ENCODE measurements at regions not wholly inside any gene's neighbourhood (a gene's known extent, or its start where the extent isn't known, plus 50 kb on each side); places are given as distances from the start of the nearest gene placed in this dataset.
A peak's percentile ranks its signal among the peaks of the same experiment; 100 is the strongest.

DNA sequence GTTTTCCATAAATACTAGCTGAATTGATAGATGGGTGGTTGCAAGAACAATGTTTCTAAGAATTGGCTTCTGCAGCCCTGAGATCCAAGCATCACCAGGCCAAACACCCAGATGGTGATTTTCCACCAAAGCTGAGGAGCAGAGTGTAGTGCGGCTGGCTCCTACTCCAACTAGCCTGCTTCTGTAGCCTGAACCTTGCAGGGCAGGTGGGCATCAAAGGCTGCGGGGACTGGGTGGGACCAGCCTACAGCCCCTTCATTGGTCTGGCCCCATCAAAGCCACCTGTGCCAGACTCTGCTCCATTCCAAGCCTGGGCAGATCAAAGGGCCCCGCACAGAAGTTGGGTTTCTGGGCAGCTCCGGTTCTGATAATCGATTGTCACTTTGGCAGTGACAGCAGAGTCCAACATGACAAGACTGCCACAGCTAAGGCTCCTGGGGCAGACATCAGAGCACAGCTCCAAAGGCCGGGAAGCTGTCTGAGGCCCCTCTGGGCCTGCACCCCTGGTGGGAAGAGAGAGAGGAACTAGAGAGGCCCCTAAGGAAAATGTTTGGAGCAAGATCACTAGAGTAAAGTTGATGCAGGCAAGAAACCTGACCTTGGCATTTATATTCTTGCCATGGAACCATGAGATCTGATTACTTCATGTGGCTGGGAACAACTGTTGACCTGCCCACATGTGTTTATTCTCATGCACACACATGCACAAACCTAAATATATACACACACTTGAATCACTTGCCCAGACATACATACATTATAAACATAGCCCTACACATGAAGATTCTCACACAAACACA, 582.9 kb downstream of the INSC start:
- DNase-seq (ENCODE audit: low read depth), result no peak

DNA sequence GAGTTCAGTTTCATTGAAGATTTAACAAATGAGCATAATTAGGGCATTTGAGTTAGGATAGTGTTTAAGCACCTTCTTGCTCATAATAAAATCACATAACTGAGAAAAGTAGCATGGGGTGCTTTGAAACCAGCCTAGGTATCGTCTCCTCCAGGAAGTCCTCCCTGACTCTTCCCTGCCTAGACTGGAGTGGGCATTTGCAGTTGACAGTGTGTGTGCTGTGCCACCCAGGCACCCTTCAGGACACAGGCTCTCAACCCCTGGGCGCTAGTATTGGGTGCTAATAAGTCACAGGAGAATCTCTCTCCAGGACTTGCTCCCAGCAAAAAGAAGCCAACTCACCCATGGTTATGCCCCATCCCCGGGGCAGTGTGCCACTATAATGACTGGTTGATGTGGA, 584.1 kb downstream of the INSC start:
- no peak for DNase-seq (ENCODE audit: low read depth)

- DNase-seq (ENCODE audit: low read depth), result no peak
Observed at GRCh38 chr11:15699978-15700377, 585.3 kb downstream of the INSC start.

GRCh38 chr11:15700456-15700855, 585.7 kb downstream of the INSC start:
- DNase-seq (ENCODE audit: low read depth), result no peak

- DNase-seq (ENCODE audit: low read depth), result no peak
Observed at GRCh38 chr11:15704064-15704463, 589.3 kb downstream of the INSC start.

DNA sequence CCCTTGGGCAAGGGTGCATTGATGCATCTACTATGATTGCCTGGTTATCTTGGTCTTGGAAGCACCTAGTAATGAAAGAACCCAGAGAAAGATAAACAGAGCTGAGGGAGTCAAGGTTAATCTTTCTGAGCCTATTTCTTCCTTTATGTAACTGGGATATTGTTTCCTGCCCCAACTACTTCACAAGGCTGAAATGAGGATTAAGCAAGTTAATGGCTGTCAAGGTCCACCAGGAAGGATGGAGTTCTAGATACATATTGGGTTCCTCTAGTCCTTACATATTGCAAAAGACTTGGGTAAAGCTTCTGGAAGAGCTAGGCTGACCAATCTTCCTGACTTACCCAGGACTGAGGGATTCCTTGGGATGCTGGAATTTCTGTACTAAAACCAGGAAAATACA, 589.8 kb downstream of the INSC start:
- DNase-seq (ENCODE audit: low read depth), result no peak

- no peak for DNase-seq (ENCODE audit: low read depth)
Observed at GRCh38 chr11:15705891-15706290, 591.2 kb downstream of the INSC start.

DNA sequence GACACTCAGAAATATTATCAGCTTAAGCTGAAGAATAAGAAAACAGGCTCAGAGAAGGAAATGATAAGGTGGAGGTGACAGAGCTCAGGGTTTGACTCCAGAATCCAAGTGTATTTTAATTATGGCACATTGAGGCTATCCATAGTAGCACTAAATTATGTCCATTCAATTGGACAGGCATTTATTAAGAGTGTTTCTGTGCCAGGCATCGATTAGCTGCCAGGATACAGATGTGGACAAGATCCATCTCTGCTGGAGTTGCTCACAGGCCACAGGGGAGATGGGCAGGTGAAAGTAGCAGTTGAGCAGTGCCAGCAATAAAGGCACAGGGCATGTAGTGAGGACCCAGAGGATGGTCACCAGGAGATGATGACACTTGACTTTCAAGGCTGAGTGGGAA, 592.5 kb downstream of the INSC start:
- DNase-seq (ENCODE audit: low read depth), result no peak

DNA sequence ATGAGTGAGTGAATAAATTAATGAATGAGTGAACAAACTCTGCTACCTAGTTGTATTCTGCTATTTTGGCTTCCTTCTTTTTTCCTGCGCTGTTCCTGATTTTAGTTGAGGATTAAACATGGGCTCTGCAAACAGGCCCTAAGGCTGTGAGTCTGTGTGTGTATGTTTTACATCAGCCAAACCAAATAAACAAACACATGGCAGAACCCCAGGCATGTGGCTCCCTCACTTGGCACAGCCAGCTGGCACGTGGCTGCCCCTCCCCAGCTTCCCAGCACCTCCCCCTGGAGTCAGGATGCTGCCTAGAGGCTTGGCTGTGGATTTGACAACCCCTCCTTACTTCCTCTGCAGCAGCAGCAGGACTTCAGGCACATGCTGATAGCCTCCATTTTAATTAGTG, 593.2 kb downstream of the INSC start:
- DNase-seq (ENCODE audit: low read depth), result peak; percentile 44

DNA sequence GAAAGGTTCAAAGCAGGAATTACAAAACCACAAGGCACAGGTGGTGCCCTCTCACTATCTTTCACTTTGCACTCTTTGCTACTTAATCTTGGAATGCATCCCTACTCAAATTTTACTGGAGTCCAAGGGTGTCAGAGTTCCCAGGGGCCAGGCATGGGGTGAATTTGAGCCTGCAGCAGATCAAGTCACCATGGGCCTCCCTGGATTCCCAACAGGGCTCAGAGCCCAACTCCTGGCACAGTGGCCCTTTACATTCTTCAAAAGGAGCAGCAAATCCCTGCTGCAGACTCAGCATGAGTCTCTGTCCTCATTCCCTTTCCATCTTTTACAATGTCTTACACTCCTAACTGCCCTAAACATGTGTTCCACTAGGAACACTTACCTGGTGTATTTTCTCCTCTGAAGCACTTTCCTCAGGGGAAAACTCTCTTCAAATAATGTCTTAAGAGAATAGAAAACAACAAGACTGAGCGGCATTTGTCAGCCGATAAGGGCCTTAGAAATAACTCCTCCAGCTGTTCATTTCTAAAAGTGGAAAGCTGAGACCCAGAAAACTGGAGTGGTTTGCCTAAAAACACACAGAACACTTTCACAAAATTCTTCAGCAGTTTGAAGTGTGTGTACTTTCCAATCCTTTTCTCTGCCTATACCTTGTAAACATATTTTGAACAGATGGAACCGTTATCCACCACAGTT, 596.0 kb downstream of the INSC start:
- DNase-seq (ENCODE audit: low read depth), result no peak

DNA sequence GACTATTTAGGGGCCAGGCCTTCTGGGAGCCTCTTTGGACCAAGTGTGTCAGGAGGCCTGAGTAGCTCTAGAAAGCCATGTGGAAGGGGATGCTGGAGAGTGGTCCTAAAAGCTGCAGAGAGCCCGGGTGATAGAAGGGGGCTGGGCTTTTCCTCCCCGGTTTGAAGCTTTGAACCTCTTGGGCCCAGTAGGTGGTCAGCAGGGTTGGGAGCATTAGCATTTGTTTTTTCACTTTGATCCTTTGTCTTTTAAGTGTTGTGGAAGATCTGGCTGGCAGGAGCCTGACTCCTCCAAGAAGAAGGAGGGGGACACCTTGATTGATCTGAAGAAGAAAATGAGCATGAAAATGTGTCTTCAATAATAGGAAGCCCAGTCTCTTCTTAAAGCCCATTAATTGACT, 596.6 kb downstream of the INSC start:
- no peak for DNase-seq (ENCODE audit: low read depth)

DNA sequence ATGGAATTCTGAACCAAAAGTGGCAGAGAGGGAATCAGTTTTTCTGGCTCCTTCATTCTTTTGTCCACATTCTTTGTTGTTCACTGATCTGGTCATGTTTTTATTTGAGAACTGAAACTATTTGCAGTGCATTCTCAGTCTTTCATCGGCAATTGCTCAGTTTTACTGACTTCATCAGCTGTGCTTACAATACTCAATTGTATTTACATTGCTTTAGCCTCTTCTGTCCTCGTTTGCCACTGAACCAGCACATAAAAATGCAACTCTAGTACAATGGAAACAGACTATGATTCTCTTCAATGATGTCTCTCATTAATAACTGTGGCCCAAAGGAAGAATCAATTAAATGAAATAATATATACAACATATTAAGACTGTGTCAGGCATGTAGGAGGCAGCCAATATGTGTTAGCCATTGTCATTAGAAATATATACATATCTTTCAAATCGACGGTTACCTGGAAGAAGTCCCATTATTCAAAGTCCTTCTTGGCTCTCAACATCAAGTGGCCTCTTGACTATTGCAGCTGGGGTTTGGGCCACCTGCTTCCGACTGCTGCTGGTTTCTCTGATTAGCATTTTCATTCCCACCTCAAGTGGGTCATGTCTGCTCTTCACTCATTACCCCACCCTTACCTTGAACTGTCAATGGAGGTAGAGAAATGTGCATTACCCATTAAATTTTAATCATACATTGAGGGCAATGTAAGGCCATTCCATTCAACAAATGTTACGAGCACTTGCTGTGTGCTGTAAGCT, 600.1 kb downstream of the INSC start:
- DNase-seq (ENCODE audit: low read depth), result no peak

DNA sequence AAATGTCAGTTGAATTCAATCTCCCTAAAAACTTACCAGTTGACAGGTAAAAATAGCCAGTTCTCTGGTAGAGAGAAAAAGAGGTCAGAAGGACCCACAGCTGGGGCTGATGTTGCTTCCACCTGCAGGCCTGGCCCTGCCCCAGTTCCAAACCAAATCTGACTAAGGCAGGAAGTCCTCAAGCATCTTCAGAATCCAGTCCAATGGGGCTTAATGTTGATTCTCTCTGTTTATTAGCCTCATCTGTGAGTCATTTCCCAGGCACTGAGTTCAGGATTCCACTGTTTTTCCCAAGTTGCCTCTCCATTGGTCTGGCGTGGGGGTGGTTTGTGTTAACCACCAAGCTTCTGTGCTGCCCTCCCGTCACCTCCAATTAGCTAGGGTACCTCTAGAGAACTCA, 601.8 kb downstream of the INSC start:
- DNase-seq (ENCODE audit: low read depth), result peak; percentile 26

GRCh38 chr11:15720460-15720859, 605.7 kb downstream of the INSC start:
- DNase-seq (ENCODE audit: low read depth), result no peak

- no peak for DNase-seq (ENCODE audit: low read depth)
Observed at GRCh38 chr11:15723966-15724365, 609.2 kb downstream of the INSC start.

DNA sequence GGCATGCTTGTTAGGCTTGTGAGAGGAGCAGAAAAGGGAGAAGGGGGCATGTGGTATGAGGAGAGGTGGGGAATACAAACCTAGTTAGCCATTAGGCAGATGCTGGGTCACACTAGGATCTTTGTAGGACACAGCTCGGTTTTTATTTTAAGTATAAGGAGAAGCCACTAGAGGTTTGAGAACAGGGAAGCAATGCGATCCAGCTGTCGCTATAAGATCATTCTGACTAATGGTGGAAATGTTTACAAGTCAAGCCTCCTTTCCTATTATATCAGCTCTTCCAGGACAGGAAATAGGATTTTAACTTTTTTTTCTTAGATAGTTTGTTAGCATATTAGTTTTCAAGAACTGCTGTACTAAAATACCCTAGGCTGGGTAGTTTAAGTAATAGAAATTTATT, 609.9 kb downstream of the INSC start:
- DNase-seq (ENCODE audit: low read depth), result no peak

GRCh38 chr11:15725246-15725645, 610.5 kb downstream of the INSC start:
- DNase-seq (ENCODE audit: low read depth), result no peak

- no peak for DNase-seq (ENCODE audit: low read depth)
Observed at GRCh38 chr11:15726221-15726746, 611.6 kb downstream of the INSC start.

GRCh38 chr11:15726893-15727519, 612.3 kb downstream of the INSC start:
- no peak for DNase-seq (ENCODE audit: low read depth)

DNA sequence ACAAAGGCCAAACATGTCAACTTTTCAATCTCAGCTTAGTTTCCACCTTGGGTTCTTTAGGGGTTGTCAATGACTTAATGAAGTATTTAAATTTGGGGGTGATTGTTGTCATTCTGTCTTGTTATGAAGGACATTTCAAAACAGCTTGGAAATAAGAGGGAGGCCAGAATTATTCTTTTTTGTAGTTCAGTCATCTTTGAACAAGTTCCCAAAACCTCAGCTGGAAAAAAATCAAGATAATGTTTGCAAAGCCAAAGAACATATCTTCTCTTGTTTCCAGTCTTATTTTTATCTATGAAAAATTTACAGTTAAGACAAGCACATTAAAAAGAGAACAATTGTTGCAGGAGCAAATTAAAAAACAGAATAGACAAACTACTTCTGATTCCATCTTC, 612.8 kb downstream of the INSC start:
- no peak for DNase-seq (ENCODE audit: low read depth)

DNA sequence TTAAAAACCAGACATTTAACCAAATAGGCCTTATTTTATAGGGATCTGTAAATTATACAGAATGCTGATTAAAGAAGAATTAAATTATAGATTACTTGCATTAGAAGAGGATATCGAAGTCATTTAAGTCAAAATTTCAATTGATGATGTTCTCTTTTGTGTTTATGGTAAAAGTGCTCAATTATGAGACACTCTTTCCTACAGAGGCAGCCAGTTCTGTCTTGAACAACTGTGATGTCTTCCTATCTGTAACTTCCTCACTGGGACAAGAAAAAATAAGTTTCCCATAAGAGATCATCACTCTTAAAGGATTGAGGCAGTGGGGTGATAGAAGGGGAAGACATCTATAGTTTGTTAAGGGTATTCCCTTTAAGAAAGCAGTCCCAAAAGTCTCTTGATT, 613.5 kb downstream of the INSC start:
- DNase-seq (ENCODE audit: low read depth), result no peak
